HepG2 (cell line): ENCODE measurements at regions not wholly inside any gene's neighbourhood (a gene's known extent, or its start where the extent isn't known, plus 50 kb on each side); places are given as distances from the start of the nearest gene placed in this dataset.

Experiments used
- ATAC-seq: fragments of 200-7000 bp; cut with Tn5 transposase; 3 replicates; pipeline ENCODE4 v1.9.1; 2020; ENCODE audit warnings: mild to moderate bottlenecking, moderate library complexity
- BruUV-seq: library from RNA; stranded (reverse); fragments of 400-500 nt; replicated peaks from 2 replicates; lab custom pipeline; 2021; lab: Mats Ljungman, UMichigan
- CTCF ChIA-PET: fragments of 300-600 bp; formaldehyde crosslinking; extraction: SDS; loops from one replicate; lab custom pipeline; 2021; ENCODE audit warnings: low total read pairs, inconsistent platforms, low intra/inter-chr PET ratio; lab: Yijun Ruan, JAX
- POLR2A ChIA-PET: fragments of 350-600 bp; sonication (Branson Sonifier 250); formaldehyde crosslinking; loops from one replicate; lab custom pipeline; 2020; ENCODE audit warnings: antibody characterized with exemption, inconsistent platforms; lab: Yijun Ruan, JAX
- DNase-seq: peaks from one replicate; pipeline ENCODE4 v3.0.0-alpha.2; 2015; ENCODE audit warnings: low spot score
- FAIRE-seq: peaks from 3 replicates; lab custom pipeline; 2011; peaks lifted over from hg19 to GRCh38; lab: Jason Lieb, UNC
- H2AFZ ChIP-seq: one replicate; pipeline ENCODE4 v1.6.1; 2011; ENCODE audit warnings: low read length, inconsistent platforms
- H3K27ac ChIP-seq: fragments of 300-600 bp; 3 replicates; pipeline ENCODE4 v1.8.0; 2011; ENCODE audit warnings: mixed run types, mild to moderate bottlenecking, mixed read lengths, low read length, inconsistent platforms; ENCODE audit not compliant: insufficient read depth; ENCODE audit errors: extremely low read length
- H3K27me3 ChIP-seq, 2 experiments: fragments of 200-600 bp in 1 of 2; 2 replicates in 1 of 2; 3 replicates in 1 of 2; pipeline versions ENCODE4 v1.6.0 to v1.8.0; 2011; ENCODE audit warnings: low read length in 2 of 2, mild to moderate bottlenecking in 2 of 2, moderate library complexity in 2 of 2, inconsistent platforms in 1 of 2; ENCODE audit not compliant: insufficient read depth in 2 of 2, control insufficient read depth in 1 of 2
- H3K36me3 ChIP-seq, 2 experiments: fragments of 200-600 bp in 1 of 2; replicated peaks in 1 of 2; 2 replicates in 1 of 2; 3 replicates in 1 of 2; pipeline versions ENCODE4 v1.5.1 to v1.8.0; 2011; ENCODE audit warnings: low read length in 2 of 2, inconsistent platforms in 1 of 2; ENCODE audit not compliant: insufficient read depth in 2 of 2, control insufficient read depth in 1 of 2
- H3K4me1 ChIP-seq: 2 replicates; pipeline ENCODE4 v1.5.1; 2012; ENCODE audit warnings: low read length, inconsistent platforms; ENCODE audit not compliant: insufficient read depth
- H3K4me2 ChIP-seq: 2 replicates; pipeline ENCODE4 v1.6.0; 2011; ENCODE audit warnings: low read depth, low read length, inconsistent platforms
- H3K4me3 ChIP-seq, 3 experiments: fragments of 200-600 bp in 1 of 3; sonication (generic), shearing (Covaris generic) in 1 of 3; replicated peaks in 1 of 3; 2 replicates each; pipeline ENCODE4 v1.5.1; 2011 to 2016; ENCODE audit warnings: low read length in 3 of 3, inconsistent platforms in 2 of 3, low read depth in 2 of 3, mild to moderate bottlenecking in 2 of 3, control low read depth in 1 of 3, mixed read lengths in 1 of 3; ENCODE audit not compliant: insufficient read depth in 1 of 3
- H3K79me2 ChIP-seq: one replicate; pipeline ENCODE4 v1.6.1; 2011; ENCODE audit warnings: low read length, inconsistent platforms; ENCODE audit not compliant: insufficient read depth
- H3K9ac ChIP-seq: 2 replicates; pipeline ENCODE4 v1.6.0; 2011; ENCODE audit warnings: mild to moderate bottlenecking, low read depth, low read length, inconsistent platforms; ENCODE audit not compliant: insufficient read depth
- H3K9me3 ChIP-seq: 2 replicates; pipeline ENCODE4 v1.5.1; 2012; ENCODE audit warnings: mild to moderate bottlenecking, low read length
- H4K20me1 ChIP-seq: 2 replicates; pipeline ENCODE4 v1.6.0; 2011; ENCODE audit warnings: inconsistent platforms, mild to moderate bottlenecking, low read length, moderate library complexity; ENCODE audit not compliant: insufficient read depth
- ESRRA ChIP-seq: sonication (generic); formaldehyde crosslinking; IDR thresholded peaks from 2 replicates; pipeline ENCODE4 v1.5.1; 2020; ENCODE audit warnings: mild to moderate bottlenecking, low read depth, missing genetic modification reagents
- HHEX ChIP-seq: IDR thresholded peaks from 2 replicates; pipeline ENCODE4 v1.6.1; 2016; ENCODE audit warnings: control low read depth
- REL ChIP-seq: sonication (generic); formaldehyde crosslinking; conservative IDR thresholded peaks from 2 replicates; pipeline ENCODE4 v1.8.0; 2022; ENCODE audit warnings: mild to moderate bottlenecking, missing genetic modification reagents, moderate library complexity
- TBX2 ChIP-seq: sonication (generic); formaldehyde crosslinking; IDR thresholded peaks from 2 replicates; pipeline ENCODE4 v1.5.0; 2020; ENCODE audit warnings: missing genetic modification reagents, mild to moderate bottlenecking, borderline replicate concordance
- TP53 ChIP-seq: sonication (generic); formaldehyde crosslinking; conservative IDR thresholded peaks from 2 replicates; pipeline ENCODE4 v1.4.0; 2020; ENCODE audit warnings: missing genetic modification reagents
- ZNF24 ChIP-seq: fragments of 450-650 bp; IDR thresholded peaks from 2 replicates; pipeline ENCODE4 v1.6.1; 2017; ENCODE audit warnings: antibody characterized with exemption, mild to moderate bottlenecking
- ZNF460 ChIP-seq: sonication (generic); formaldehyde crosslinking; IDR thresholded peaks from 2 replicates; pipeline ENCODE4 v1.5.1; 2020; ENCODE audit warnings: missing genetic modification reagents, mild to moderate bottlenecking, borderline replicate concordance
- ZNF670 ChIP-seq: sonication (generic); formaldehyde crosslinking; IDR thresholded peaks from 2 replicates; pipeline ENCODE4 v1.8.0; 2022; ENCODE audit warnings: mild to moderate bottlenecking, missing genetic modification reagents, borderline replicate concordance
- ZNF772 ChIP-seq: sonication (generic); formaldehyde crosslinking; IDR thresholded peaks from 2 replicates; pipeline ENCODE4 v1.5.0; 2020; ENCODE audit warnings: mild to moderate bottlenecking, missing genetic modification reagents
- WGBS: methylation state at CpG from one replicate; pipeline ENCODE4 v1.1.6; 2017; ENCODE audit warnings: low lambda C conversion rate; 5-methylcytosine and 5-hydroxymethylcytosine counted together
- in situ Hi-C: cut with HindIII; loops from 2 replicates; pipeline ENCODE4 v1.10.0; 2017; ENCODE audit warnings: low pct_unique_long_range_greater_than_20kb; ENCODE audit not compliant: extremely low pct_ligation_motif_present
- intact Hi-C: fragments of 100-400 bp; cut with micrococcal nuclease; formaldehyde crosslinking; loops from one replicate; pipeline ENCODE4 v1.10.0; 2022; ENCODE audit not compliant: unreplicated experiment
- TF ChIP-seq, protein P1 (sequence below): sonication (generic); IDR thresholded peaks from 2 replicates; pipeline ENCODE4 v1.6.1; 2016; ENCODE audit warnings: low read depth, borderline replicate concordance
- TF ChIP-seq, protein P2 (sequence below): sonication (generic); formaldehyde crosslinking; IDR thresholded peaks from 2 replicates; pipeline ENCODE4 v1.8.1; 2023; ENCODE audit warnings: mild to moderate bottlenecking, missing genetic modification reagents, borderline replicate concordance
- TF ChIP-seq, protein P3 (sequence below): IDR thresholded peaks from 2 replicates; pipeline ENCODE4 v1.6.1; 2018; ENCODE audit warnings: missing genetic modification reagents
- TF ChIP-seq, protein P4 (sequence below): sonication (generic); formaldehyde crosslinking; conservative IDR thresholded peaks from 2 replicates; pipeline ENCODE4 v1.4.0; 2020; ENCODE audit warnings: missing genetic modification reagents
- TF ChIP-seq, protein P5 (sequence below): sonication (generic); formaldehyde crosslinking; IDR thresholded peaks from 2 replicates; pipeline ENCODE4 v1.5.0; 2020; ENCODE audit warnings: missing genetic modification reagents

DNA sequence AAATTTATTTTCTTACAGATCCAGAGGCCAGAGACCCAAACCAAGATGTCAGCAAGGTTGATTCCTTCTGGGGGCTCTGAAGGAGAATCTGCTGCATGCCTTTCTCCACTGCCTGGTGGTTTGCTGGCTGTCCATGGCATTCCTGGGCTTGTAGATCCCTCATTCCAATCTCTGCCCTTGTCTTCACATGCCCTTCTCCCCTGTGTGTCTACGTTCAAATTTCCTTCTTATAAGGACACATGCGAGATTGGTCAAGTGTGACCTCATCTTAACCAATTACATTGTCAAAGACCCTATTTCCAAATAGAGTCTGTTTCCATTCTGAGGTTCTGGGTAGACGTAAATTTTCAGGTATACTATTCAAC lies 84.5 kb upstream of the RAI14 start:
- POLR2A ChIA-PET: no interaction called here

More for the DNA sequence above, 84.5 kb upstream of the RAI14 start:
- WGBS: 17% methylated on average over 3 of the region's 3 CpGs
- in situ Hi-C loops: no loop called here
- DNase-seq (no peak), FAIRE-seq (no peak), ATAC-seq (no peak)
- H3K4me1 ChIP-seq: no peaks in the 10 kb centered on the region
- no peak overlapping the region for H3K27ac ChIP-seq
- no peaks in the 10 kb centered on the region for H3K36me3 ChIP-seq
- H3K4me3 ChIP-seq: no peak overlapping the region
- no peak overlapping the region for H3K4me2 ChIP-seq
- H3K9ac ChIP-seq: no peak overlapping the region
- no TSS peak for BruUV-seq
- no peak overlapping the region for H2AFZ ChIP-seq
- intact Hi-C loops: no loop called here
- H4K20me1 ChIP-seq: no peaks in the 10 kb centered on the region
- no peak for TF ChIP-seq TBX2 (CRISPR knock-in tag)
- no peak for TF ChIP-seq REL (CRISPR knock-in tag)
- no peak for TF ChIP-seq ZNF24
- TF ChIP-seq TP53: no peak
- no peak for TF ChIP-seq ZNF772 (CRISPR knock-in tag)
- TF ChIP-seq ZNF670 (CRISPR knock-in tag): no peak
- no peak for TF ChIP-seq ZNF460 (CRISPR knock-in tag)
- TF ChIP-seq HHEX (CRISPR knock-in tag): no peak
- TF ChIP-seq, protein P1, sequence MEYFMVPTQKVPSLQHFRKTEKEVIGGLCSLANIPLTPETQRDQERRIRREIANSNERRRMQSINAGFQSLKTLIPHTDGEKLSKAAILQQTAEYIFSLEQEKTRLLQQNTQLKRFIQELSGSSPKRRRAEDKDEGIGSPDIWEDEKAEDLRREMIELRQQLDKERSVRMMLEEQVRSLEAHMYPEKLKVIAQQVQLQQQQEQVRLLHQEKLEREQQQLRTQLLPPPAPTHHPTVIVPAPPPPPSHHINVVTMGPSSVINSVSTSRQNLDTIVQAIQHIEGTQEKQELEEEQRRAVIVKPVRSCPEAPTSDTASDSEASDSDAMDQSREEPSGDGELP: no peak
- TF ChIP-seq, protein P2, sequence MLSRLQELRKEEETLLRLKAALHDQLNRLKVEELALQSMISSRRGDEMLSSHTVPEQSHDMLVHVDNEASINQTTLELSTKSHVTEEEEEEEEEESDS (CRISPR knock-in tag): no peak
- TF ChIP-seq, protein P3, sequence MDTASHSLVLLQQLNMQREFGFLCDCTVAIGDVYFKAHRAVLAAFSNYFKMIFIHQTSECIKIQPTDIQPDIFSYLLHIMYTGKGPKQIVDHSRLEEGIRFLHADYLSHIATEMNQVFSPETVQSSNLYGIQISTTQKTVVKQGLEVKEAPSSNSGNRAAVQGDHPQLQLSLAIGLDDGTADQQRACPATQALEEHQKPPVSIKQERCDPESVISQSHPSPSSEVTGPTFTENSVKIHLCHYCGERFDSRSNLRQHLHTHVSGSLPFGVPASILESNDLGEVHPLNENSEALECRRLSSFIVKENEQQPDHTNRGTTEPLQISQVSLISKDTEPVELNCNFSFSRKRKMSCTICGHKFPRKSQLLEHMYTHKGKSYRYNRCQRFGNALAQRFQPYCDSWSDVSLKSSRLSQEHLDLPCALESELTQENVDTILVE: no peak
- no peak for TF ChIP-seq ESRRA (CRISPR knock-in tag)
- TF ChIP-seq, protein P4, sequence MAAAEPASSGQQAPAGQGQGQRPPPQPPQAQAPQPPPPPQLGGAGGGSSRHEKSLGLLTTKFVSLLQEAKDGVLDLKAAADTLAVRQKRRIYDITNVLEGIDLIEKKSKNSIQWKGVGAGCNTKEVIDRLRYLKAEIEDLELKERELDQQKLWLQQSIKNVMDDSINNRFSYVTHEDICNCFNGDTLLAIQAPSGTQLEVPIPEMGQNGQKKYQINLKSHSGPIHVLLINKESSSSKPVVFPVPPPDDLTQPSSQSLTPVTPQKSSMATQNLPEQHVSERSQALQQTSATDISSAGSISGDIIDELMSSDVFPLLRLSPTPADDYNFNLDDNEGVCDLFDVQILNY (CRISPR knock-in tag): no peak
- TF ChIP-seq, protein P5, sequence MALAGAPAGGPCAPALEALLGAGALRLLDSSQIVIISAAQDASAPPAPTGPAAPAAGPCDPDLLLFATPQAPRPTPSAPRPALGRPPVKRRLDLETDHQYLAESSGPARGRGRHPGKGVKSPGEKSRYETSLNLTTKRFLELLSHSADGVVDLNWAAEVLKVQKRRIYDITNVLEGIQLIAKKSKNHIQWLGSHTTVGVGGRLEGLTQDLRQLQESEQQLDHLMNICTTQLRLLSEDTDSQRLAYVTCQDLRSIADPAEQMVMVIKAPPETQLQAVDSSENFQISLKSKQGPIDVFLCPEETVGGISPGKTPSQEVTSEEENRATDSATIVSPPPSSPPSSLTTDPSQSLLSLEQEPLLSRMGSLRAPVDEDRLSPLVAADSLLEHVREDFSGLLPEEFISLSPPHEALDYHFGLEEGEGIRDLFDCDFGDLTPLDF (CRISPR knock-in tag): no peak
- H3K9me3 ChIP-seq: no peaks in the 10 kb centered on the region
- H3K27me3 ChIP-seq: peaks cover 0 to 5% of the 10 kb centered on the region in 2 experiments; a peak in 1 of 5 replicates
- CTCF ChIA-PET: no interaction called here
- H3K79me2 ChIP-seq: no peaks in the 10 kb centered on the region
